ENCODE measurements at regions not wholly inside any gene's neighbourhood (a gene's known extent, or its start where the extent isn't known, plus 50 kb on each side); places are given as distances from the start of the nearest gene placed in this dataset.

DNA sequence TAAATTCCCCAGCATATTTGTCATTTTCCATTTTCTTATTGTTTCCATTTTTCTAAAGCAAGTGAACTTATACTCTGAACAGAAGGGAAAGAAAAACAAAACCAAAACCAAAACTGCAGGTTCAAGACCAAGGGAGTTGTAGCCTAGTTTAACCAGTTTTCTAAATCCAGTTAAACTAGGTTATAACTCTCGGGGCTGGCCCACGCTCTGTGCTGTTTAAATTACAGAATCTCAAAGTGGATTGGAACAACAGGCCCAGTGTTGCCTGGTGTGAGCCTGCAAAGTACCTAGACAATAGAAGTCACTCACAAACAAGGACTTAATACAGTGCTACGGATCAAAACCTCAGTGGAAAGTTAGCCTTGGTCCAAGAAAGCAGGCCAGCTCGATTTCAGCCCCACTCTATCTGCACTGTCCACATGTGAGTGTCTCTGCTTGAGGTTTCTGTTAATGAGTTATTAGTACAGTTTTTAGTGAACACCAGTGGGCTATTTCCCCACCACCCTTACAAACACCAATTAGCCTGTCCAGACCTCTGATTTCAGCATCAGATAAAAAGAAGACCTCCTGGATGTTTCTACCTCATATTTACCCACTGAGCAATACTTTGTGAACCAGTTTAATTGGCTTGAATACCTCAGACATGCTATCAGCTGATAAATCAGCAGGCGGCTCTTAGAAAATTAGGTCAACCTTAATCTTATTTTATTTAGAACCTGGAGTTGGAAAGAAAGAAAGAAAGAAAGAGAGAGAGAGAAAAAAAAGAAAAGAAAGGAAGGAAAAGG, 93.8 kb upstream of the PDZRN3 start:
- no peaks in the 10 kb centered on the region for H3K27me3 Mint-ChIP-seq (ENCODE audit: low read depth)
- CTCF ChIA-PET, result no interaction called here
- ATAC-seq, result no peak
- no peaks in the 10 kb centered on the region for H3K9me3 Mint-ChIP-seq (ENCODE audit: insufficient read depth)
- H3K4me3 Mint-ChIP-seq, result no peak overlapping the region
- no peaks in the 10 kb centered on the region for H3K4me1 Mint-ChIP-seq (ENCODE audit: low read depth)
- DNase-seq, result no peak
- POLR2A ChIA-PET, result no interaction called here
- no peak overlapping the region for H3K27ac Mint-ChIP-seq
- no peaks in the 10 kb centered on the region for H3K36me3 Mint-ChIP-seq (ENCODE audit: low read depth)

DNA sequence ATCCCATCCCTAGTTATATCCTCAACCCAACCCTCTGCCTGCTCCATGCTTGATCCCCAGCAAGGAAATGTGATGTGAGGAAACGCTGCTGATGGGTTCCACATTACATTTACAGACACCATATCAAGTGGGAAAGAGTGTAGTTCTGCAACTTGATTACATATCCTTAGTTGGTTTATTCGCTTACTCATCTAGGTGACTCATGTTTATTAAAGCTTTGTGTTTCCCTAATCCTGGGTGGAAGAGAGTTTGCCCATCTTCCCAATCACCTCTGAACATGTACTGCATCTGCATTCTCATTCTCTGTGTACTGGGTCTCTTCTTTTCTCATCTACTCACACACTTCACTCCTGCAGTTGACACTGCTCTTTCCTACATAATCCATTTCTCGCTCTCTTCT, 91.7 kb upstream of the PDZRN3 start:
- H3K27ac Mint-ChIP-seq, result no peak overlapping the region
- no peaks in the 10 kb centered on the region for H3K27me3 Mint-ChIP-seq (ENCODE audit: low read depth)
- H3K4me3 Mint-ChIP-seq, result no peak overlapping the region
- CTCF ChIA-PET, result no interaction called here
- no peaks in the 10 kb centered on the region for H3K9me3 Mint-ChIP-seq (ENCODE audit: insufficient read depth)
- no peak for DNase-seq
- POLR2A ChIA-PET, result no interaction called here
- H3K36me3 Mint-ChIP-seq (ENCODE audit: low read depth), result no peaks in the 10 kb centered on the region
- ATAC-seq, result no peak
- H3K4me1 Mint-ChIP-seq (ENCODE audit: low read depth), result no peaks in the 10 kb centered on the region

DNA sequence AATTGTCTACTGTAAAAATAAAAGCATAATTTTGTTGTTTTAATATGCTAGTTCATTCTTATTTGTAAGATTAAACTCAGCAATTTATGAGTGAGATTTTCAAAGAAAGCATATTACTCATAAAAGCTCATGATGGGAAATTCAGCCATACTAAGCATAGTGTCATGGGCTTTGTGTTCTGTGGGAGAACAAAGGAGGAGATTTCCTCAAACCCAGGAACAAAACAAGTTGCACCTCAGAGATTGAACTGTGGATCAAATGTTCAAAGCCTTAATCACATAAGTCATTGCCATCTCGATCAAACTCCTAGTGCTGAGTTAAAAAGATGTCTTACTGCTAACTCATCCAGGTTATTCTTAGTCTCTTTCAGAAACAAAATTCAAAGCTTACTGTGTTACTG, 85.6 kb upstream of the PDZRN3 start:
- ATAC-seq (no peak), DNase-seq (no peak)
- Mint-ChIP-seq H3K4me1 (ENCODE audit: low read depth) (no peaks in the 10 kb centered on the region), H3K4me3 (no peak overlapping the region), H3K9me3 (ENCODE audit: insufficient read depth) (no peaks in the 10 kb centered on the region), H3K27ac (no peak overlapping the region), H3K27me3 (ENCODE audit: low read depth) (no peaks in the 10 kb centered on the region), H3K36me3 (ENCODE audit: low read depth) (no peaks in the 10 kb centered on the region)
- ChIA-PET CTCF (no interaction called here), POLR2A (no interaction called here)

GRCh38 chr3:73709712-73710111, 85.0 kb upstream of the PDZRN3 start:
- Mint-ChIP-seq H3K27ac (no peak overlapping the region), H3K36me3 (ENCODE audit: low read depth) (no peaks in the 10 kb centered on the region), H3K27me3 (ENCODE audit: low read depth) (no peaks in the 10 kb centered on the region), H3K4me1 (ENCODE audit: low read depth) (no peaks in the 10 kb centered on the region), H3K9me3 (ENCODE audit: insufficient read depth) (no peaks in the 10 kb centered on the region), H3K4me3 (no peak overlapping the region)
- ChIA-PET CTCF (no interaction called here), POLR2A (no interaction called here)
- DNase-seq (no peak), ATAC-seq (no peak)

- Mint-ChIP-seq H3K4me3 (no peak overlapping the region), H3K27ac (no peak overlapping the region), H3K27me3 (ENCODE audit: low read depth) (no peaks in the 10 kb centered on the region), H3K9me3 (ENCODE audit: insufficient read depth) (no peaks in the 10 kb centered on the region), H3K4me1 (ENCODE audit: low read depth) (no peaks in the 10 kb centered on the region), H3K36me3 (ENCODE audit: low read depth) (no peaks in the 10 kb centered on the region)
- DNase-seq, result no peak
- no peak for ATAC-seq
- ChIA-PET POLR2A (interaction anchor here (0.5 kb wide), 1 partner anchor 57 kb away, joined by 3 read pairs; no protein-coding TSS in a partner anchor), CTCF (no interaction called here)
These were observed 84.2 kb upstream of the PDZRN3 start for GRCh38 chr3:73708956-73709355.

DNA sequence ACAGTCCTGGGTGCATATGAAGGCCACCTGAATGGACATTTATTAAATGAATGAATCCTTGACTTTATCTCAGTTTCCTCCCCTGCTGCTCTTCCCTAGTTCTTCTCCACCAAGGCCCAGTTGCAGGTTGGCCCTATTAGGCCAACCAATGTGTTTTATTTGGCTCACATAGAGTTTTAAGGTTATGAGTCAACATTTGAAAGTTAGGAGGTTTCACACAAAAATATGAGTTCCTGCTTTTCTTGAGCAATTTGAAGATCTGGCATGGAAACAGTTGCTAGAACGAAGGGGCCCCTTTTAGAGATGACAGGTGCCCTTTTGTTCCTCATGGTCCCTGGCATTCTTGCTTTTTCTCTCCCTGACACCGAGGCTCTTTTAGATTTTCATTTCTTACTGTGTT, 83.0 kb upstream of the PDZRN3 start:
- DNase-seq, result no peak
- no peaks in the 10 kb centered on the region for H3K4me1 Mint-ChIP-seq (ENCODE audit: low read depth)
- no peak for ATAC-seq
- H3K36me3 Mint-ChIP-seq (ENCODE audit: low read depth), result no peaks in the 10 kb centered on the region
- ChIA-PET CTCF (no interaction called here), POLR2A (no interaction called here)
- no peak overlapping the region for H3K4me3 Mint-ChIP-seq
- no peaks in the 10 kb centered on the region for H3K27me3 Mint-ChIP-seq (ENCODE audit: low read depth)
- H3K27ac Mint-ChIP-seq, result no peak overlapping the region
- H3K9me3 Mint-ChIP-seq (ENCODE audit: insufficient read depth), result no peaks in the 10 kb centered on the region

DNA sequence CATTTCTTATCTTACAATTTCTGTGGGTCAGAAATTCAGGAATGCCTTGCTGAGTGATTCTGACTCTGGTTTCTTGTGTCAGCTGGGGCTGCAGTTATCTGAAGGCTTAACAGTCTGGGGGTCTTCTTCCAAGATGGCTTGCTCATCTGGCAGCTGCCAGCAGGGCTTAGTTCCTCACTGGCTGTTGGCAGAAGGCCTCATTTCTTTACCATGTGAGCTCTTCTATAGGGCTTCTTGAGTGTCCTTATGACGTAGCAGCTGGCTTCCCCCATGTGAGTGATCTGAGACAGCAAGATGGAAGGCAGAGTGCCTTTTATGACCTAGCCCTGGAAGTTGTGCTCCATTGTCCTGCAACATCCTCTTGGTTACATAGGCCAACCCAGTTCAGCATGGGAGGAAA, 82.0 kb upstream of the PDZRN3 start:
- Mint-ChIP-seq H3K27me3 (ENCODE audit: low read depth) (no peaks in the 10 kb centered on the region), H3K9me3 (ENCODE audit: insufficient read depth) (no peaks in the 10 kb centered on the region), H3K4me3 (no peak overlapping the region), H3K4me1 (ENCODE audit: low read depth) (no peaks in the 10 kb centered on the region), H3K36me3 (ENCODE audit: low read depth) (no peaks in the 10 kb centered on the region), H3K27ac (no peak overlapping the region)
- CTCF ChIA-PET, result no interaction called here
- no peak for ATAC-seq
- POLR2A ChIA-PET, result no interaction called here
- no peak for DNase-seq

DNA sequence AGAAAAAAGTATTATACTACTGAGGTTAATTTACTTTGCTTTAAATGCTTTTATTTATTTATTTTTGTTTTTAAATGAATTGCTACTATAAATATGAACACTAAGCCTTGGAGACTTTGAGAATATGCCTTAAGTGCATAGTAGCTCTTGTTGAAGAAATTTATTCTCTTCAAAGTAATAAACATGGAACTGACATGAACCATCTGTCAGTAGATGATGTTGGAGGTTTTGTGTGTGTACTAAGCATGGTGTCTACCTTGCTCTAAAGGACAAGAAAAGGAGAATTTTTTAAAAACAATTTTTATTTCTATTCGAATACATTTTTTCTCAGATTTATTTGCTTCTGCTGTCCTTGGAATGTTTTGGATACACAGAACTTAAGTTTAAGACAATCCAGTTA, 81.1 kb upstream of the PDZRN3 start:
- Mint-ChIP-seq H3K4me1 (ENCODE audit: low read depth) (no peaks in the 10 kb centered on the region), H3K9me3 (ENCODE audit: insufficient read depth) (no peaks in the 10 kb centered on the region), H3K27ac (no peak overlapping the region), H3K4me3 (no peak overlapping the region), H3K36me3 (ENCODE audit: low read depth) (no peaks in the 10 kb centered on the region), H3K27me3 (ENCODE audit: low read depth) (no peaks in the 10 kb centered on the region)
- ChIA-PET CTCF (no interaction called here), POLR2A (no interaction called here)
- no peak for ATAC-seq
- DNase-seq, result no peak

- no peaks in the 10 kb centered on the region for H3K36me3 Mint-ChIP-seq (ENCODE audit: low read depth)
- no peaks in the 10 kb centered on the region for H3K27me3 Mint-ChIP-seq (ENCODE audit: low read depth)
- H3K27ac Mint-ChIP-seq, result no peak overlapping the region
- DNase-seq (no peak), ATAC-seq (no peak)
- no peak overlapping the region for H3K4me3 Mint-ChIP-seq
- no peaks in the 10 kb centered on the region for H3K4me1 Mint-ChIP-seq (ENCODE audit: low read depth)
- ChIA-PET POLR2A (no interaction called here), CTCF (no interaction called here)
- H3K9me3 Mint-ChIP-seq (ENCODE audit: insufficient read depth), result no peaks in the 10 kb centered on the region
These were observed 74.6 kb upstream of the PDZRN3 start for GRCh38 chr3:73699327-73699726.

GRCh38 chr3:73697020-73697419, 72.3 kb upstream of the PDZRN3 start:
- POLR2A ChIA-PET, result no interaction called here
- no peaks in the 10 kb centered on the region for H3K4me1 Mint-ChIP-seq (ENCODE audit: low read depth)
- H3K27ac Mint-ChIP-seq, result no peak overlapping the region
- no peak for ATAC-seq
- H3K27me3 Mint-ChIP-seq (ENCODE audit: low read depth), result no peaks in the 10 kb centered on the region
- H3K36me3 Mint-ChIP-seq (ENCODE audit: low read depth), result no peaks in the 10 kb centered on the region
- CTCF ChIA-PET, result no interaction called here
- no peak overlapping the region for H3K4me3 Mint-ChIP-seq
- no peak for DNase-seq
- no peaks in the 10 kb centered on the region for H3K9me3 Mint-ChIP-seq (ENCODE audit: insufficient read depth)

GRCh38 chr3:73695841-73696240, 71.1 kb upstream of the PDZRN3 start:
- no peaks in the 10 kb centered on the region for H3K4me1 Mint-ChIP-seq (ENCODE audit: low read depth)
- H3K4me3 Mint-ChIP-seq, result no peak overlapping the region
- no peaks in the 10 kb centered on the region for H3K9me3 Mint-ChIP-seq (ENCODE audit: insufficient read depth)
- H3K27me3 Mint-ChIP-seq (ENCODE audit: low read depth), result no peaks in the 10 kb centered on the region
- ATAC-seq, result no peak
- H3K27ac Mint-ChIP-seq, result no peak overlapping the region
- CTCF ChIA-PET, result no interaction called here
- H3K36me3 Mint-ChIP-seq (ENCODE audit: low read depth), result no peaks in the 10 kb centered on the region
- no peak for DNase-seq
- POLR2A ChIA-PET, result no interaction called here

GRCh38 chr3:73694983-73695757, 70.4 kb upstream of the PDZRN3 start:
- ChIA-PET CTCF (no interaction called here), POLR2A (no interaction called here)
- no peak overlapping the region for H3K4me3 Mint-ChIP-seq
- DNase-seq (no peak), ATAC-seq (no peak)
- H3K9me3 Mint-ChIP-seq (ENCODE audit: insufficient read depth), result no peaks in the 10 kb centered on the region
- no peaks in the 10 kb centered on the region for H3K27me3 Mint-ChIP-seq (ENCODE audit: low read depth)
- H3K27ac Mint-ChIP-seq, result no peak overlapping the region
- H3K4me1 Mint-ChIP-seq (ENCODE audit: low read depth), result no peaks in the 10 kb centered on the region
- H3K36me3 Mint-ChIP-seq (ENCODE audit: low read depth), result no peaks in the 10 kb centered on the region
